ENCODE measurements at regions not wholly inside any gene's neighbourhood (a gene's known extent, or its start where the extent isn't known, plus 50 kb on each side); places are given as distances from the start of the nearest gene placed in this dataset.

DNA sequence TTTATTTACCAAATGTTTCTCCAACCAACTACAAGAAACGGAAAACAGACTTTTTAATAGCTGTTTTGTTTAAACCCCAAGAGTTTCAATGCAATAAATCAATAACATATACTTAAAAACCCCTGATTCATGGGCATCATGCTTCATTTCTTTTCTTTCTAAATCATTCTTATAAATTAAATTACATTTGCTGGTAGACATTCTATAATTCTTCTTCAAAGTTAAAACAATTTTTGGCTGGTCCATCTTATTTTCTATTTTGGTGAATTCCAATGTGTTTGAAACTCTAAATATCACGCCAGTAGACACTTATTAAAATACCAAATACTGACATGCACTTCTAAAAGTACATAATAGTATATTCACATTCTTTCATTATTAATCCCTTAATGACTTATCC lies 408.6 kb downstream of the LIG4 start:
- TF ChIP-seq, protein P1, sequence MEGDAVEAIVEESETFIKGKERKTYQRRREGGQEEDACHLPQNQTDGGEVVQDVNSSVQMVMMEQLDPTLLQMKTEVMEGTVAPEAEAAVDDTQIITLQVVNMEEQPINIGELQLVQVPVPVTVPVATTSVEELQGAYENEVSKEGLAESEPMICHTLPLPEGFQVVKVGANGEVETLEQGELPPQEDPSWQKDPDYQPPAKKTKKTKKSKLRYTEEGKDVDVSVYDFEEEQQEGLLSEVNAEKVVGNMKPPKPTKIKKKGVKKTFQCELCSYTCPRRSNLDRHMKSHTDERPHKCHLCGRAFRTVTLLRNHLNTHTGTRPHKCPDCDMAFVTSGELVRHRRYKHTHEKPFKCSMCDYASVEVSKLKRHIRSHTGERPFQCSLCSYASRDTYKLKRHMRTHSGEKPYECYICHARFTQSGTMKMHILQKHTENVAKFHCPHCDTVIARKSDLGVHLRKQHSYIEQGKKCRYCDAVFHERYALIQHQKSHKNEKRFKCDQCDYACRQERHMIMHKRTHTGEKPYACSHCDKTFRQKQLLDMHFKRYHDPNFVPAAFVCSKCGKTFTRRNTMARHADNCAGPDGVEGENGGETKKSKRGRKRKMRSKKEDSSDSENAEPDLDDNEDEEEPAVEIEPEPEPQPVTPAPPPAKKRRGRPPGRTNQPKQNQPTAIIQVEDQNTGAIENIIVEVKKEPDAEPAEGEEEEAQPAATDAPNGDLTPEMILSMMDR (IDR thresholded peaks at IDR 0.05 in 2 of 3, conservative IDR thresholded peaks at IDR 0.05 in 1 of 3; ENCODE audit: borderline replicate concordance in 1 of 3, insufficient read depth in 1 of 3, low read depth in 2 of 3, low read length in 2 of 3): no peak
- no peak for TF ChIP-seq JUND (IDR thresholded peaks at IDR 0.05)
- TF ChIP-seq MAX (IDR thresholded peaks at IDR 0.05): no peak
- TF ChIP-seq CEBPB (IDR thresholded peaks at IDR 0.05; ENCODE audit: low read depth): no peak
- TF ChIP-seq POLR2A (IDR thresholded peaks at IDR 0.05; ENCODE audit: borderline replicate concordance, extremely low read depth, insufficient read depth, insufficient read length): no peak
- TF ChIP-seq, protein P2, sequence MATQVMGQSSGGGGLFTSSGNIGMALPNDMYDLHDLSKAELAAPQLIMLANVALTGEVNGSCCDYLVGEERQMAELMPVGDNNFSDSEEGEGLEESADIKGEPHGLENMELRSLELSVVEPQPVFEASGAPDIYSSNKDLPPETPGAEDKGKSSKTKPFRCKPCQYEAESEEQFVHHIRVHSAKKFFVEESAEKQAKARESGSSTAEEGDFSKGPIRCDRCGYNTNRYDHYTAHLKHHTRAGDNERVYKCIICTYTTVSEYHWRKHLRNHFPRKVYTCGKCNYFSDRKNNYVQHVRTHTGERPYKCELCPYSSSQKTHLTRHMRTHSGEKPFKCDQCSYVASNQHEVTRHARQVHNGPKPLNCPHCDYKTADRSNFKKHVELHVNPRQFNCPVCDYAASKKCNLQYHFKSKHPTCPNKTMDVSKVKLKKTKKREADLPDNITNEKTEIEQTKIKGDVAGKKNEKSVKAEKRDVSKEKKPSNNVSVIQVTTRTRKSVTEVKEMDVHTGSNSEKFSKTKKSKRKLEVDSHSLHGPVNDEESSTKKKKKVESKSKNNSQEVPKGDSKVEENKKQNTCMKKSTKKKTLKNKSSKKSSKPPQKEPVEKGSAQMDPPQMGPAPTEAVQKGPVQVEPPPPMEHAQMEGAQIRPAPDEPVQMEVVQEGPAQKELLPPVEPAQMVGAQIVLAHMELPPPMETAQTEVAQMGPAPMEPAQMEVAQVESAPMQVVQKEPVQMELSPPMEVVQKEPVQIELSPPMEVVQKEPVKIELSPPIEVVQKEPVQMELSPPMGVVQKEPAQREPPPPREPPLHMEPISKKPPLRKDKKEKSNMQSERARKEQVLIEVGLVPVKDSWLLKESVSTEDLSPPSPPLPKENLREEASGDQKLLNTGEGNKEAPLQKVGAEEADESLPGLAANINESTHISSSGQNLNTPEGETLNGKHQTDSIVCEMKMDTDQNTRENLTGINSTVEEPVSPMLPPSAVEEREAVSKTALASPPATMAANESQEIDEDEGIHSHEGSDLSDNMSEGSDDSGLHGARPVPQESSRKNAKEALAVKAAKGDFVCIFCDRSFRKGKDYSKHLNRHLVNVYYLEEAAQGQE (IDR thresholded peaks at IDR 0.05; ENCODE audit: low read depth): no peak
- no peak for TF ChIP-seq ZNF274 (IDR thresholded peaks at IDR 0.05; ENCODE audit: low read depth, low read length)
- TF ChIP-seq EZH2phosphoT487 (IDR thresholded peaks at IDR 0.05; ENCODE audit: borderline replicate concordance): no peak
- TF ChIP-seq YY1 (IDR thresholded peaks at IDR 0.05; ENCODE audit: extremely low read depth, insufficient replicate concordance, low read depth, low read length): no peak
- TF ChIP-seq SP1 (IDR thresholded peaks at IDR 0.05; ENCODE audit: low read depth): no peak
- TF ChIP-seq, protein P3, sequence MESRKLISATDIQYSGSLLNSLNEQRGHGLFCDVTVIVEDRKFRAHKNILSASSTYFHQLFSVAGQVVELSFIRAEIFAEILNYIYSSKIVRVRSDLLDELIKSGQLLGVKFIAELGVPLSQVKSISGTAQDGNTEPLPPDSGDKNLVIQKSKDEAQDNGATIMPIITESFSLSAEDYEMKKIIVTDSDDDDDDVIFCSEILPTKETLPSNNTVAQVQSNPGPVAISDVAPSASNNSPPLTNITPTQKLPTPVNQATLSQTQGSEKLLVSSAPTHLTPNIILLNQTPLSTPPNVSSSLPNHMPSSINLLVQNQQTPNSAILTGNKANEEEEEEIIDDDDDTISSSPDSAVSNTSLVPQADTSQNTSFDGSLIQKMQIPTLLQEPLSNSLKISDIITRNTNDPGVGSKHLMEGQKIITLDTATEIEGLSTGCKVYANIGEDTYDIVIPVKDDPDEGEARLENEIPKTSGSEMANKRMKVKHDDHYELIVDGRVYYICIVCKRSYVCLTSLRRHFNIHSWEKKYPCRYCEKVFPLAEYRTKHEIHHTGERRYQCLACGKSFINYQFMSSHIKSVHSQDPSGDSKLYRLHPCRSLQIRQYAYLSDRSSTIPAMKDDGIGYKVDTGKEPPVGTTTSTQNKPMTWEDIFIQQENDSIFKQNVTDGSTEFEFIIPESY (IDR thresholded peaks at IDR 0.05; ENCODE audit: extremely low read depth, insufficient replicate concordance, low read length): no peak
- no peak for TF ChIP-seq SIN3A (IDR thresholded peaks at IDR 0.05; ENCODE audit: low read depth)
- no peak for TF ChIP-seq EZH2 (IDR thresholded peaks at IDR 0.05)
